Body of pancreas (tissue), 4 donors: ENCODE measurements at regions not wholly inside any gene's neighbourhood (a gene's known extent, or its start where the extent isn't known, plus 50 kb on each side); places are given as distances from the start of the nearest gene placed in this dataset.

Source experiments
- ATAC-seq: fragments of 150-250 bp; one replicate; pipeline ENCODE4 v1.9.1; 2016
- DNase-seq, 4 donors: peaks; one replicate each; pipeline ENCODE4 v3.0.0-alpha.2; 2019
- H3K27ac ChIP-seq, 4 donors: fragments of 200-600 bp; sonication (generic); 1 replicate in 3 of 4; 2 replicates in 1 of 4; pipeline versions ENCODE4 v1.5.1 to v1.6.1; 2016 to 2019; ENCODE audit warnings: mild to moderate bottlenecking in 1 of 4, mixed read lengths in 1 of 4, moderate library complexity in 1 of 4
- H3K27me3 ChIP-seq, 2 donors: fragments of 200-600 bp; sonication (generic); one replicate each; pipeline ENCODE4 v1.6.0; 2016; ENCODE audit warnings: mild to moderate bottlenecking in 1 of 2
- H3K36me3 ChIP-seq, 2 donors: fragments of 200-600 bp; sonication (generic); replicated peaks in 1 of 2; 2 replicates each; pipeline ENCODE4 v1.5.1; 2016; ENCODE audit warnings: low read depth in 2 of 2; ENCODE audit not compliant: insufficient read depth in 1 of 2
- H3K4me1 ChIP-seq: fragments of 200-600 bp; sonication (generic); one replicate; pipeline ENCODE4 v1.6.0; 2016
- H3K4me3 ChIP-seq, 2 donors: fragments of 200-600 bp; sonication (generic); 1 replicate in 1 of 2; 2 replicates in 1 of 2; pipeline ENCODE4 v1.5.1; 2016 to 2019
- H3K9me3 ChIP-seq, 3 donors: fragments of 200-600 bp; sonication (generic); 1 replicate in 2 of 3; 2 replicates in 1 of 3; pipeline ENCODE4 v1.5.1; 2016
- CTCF ChIP-seq, 7 experiments: fragments of 450-650 bp in 4 of 7; fragments of 200-600 bp in 3 of 7; sonication (generic) in 3 of 7; IDR thresholded peaks; one replicate each; pipeline ENCODE4 v1.5.1; 2016 to 2019; ENCODE audit warnings: antibody characterized with exemption in 7 of 7
- POLR2A ChIP-seq, 3 donors: fragments of 450-650 bp; IDR thresholded peaks; one replicate each; pipeline ENCODE4 v1.6.1; 2016; ENCODE audit warnings: antibody characterized with exemption in 3 of 3, mild to moderate bottlenecking in 2 of 3
- WGBS, 2 donors: methylation state at CpG; one replicate each; pipeline ENCODE4 v1.1.5; 2017; 5-methylcytosine and 5-hydroxymethylcytosine counted together
- intact Hi-C: fragments of 100-400 bp; cut with DNase I; formaldehyde crosslinking; loops from one replicate; pipeline ENCODE4 v1.15.1; 2023

GRCh38 chr6:137776256-137776655 is 90.8 kb upstream of the TNFAIP3 start:
- intact Hi-C loops: no loop called here
- H3K4me1 ChIP-seq: no peaks in the 10 kb centered on the region
- H3K27me3 ChIP-seq: no peaks in the 10 kb centered on the region
- no peak overlapping the region for H3K27ac ChIP-seq
- no peaks in the 10 kb centered on the region for H3K9me3 ChIP-seq
- no peak for ATAC-seq
- no peak for DNase-seq
- WGBS, 2 donors: 85 to 89% methylated on average over 9 of the region's 9 CpGs
- no peaks in the 10 kb centered on the region for H3K36me3 ChIP-seq
- TF ChIP-seq CTCF (IDR thresholded peaks at IDR 0.05) (no peak), POLR2A (IDR thresholded peaks at IDR 0.05) (no peak)
- H3K4me3 ChIP-seq: no peak overlapping the region

- no peak overlapping the region for H3K4me3 ChIP-seq
- intact Hi-C loops: no loop called here
- H3K27ac ChIP-seq: no peak overlapping the region
- ATAC-seq (no peak), DNase-seq (no peak)
- H3K27me3 ChIP-seq: no peaks in the 10 kb centered on the region
- WGBS, 2 donors: 42 to 44% methylated on average over 15 of the region's 15 CpGs
- H3K36me3 ChIP-seq: no peaks in the 10 kb centered on the region
- TF ChIP-seq CTCF (IDR thresholded peaks at IDR 0.05): no peak
- no peak for TF ChIP-seq POLR2A (IDR thresholded peaks at IDR 0.05)
- H3K4me1 ChIP-seq: no peaks in the 10 kb centered on the region
- H3K9me3 ChIP-seq: no peaks in the 10 kb centered on the region
Measured at GRCh38 chr6:137776786-137777686, 90.0 kb upstream of the TNFAIP3 start.

GRCh38 chr6:137777687-137778075 is 89.4 kb upstream of the TNFAIP3 start:
- H3K9me3 ChIP-seq: no peaks in the 10 kb centered on the region
- H3K4me1 ChIP-seq: no peaks in the 10 kb centered on the region
- TF ChIP-seq CTCF (IDR thresholded peaks at IDR 0.05) (no peak), POLR2A (IDR thresholded peaks at IDR 0.05) (no peak)
- intact Hi-C loops: no loop called here
- H3K4me3 ChIP-seq: no peak overlapping the region
- H3K27me3 ChIP-seq: no peaks in the 10 kb centered on the region
- no peak overlapping the region for H3K27ac ChIP-seq
- no peaks in the 10 kb centered on the region for H3K36me3 ChIP-seq
- no peak for ATAC-seq
- no peak for DNase-seq
- WGBS, 2 donors: 80 to 82% methylated on average over 1 of the region's 1 CpG

- 91 to 99% methylated on average over 3 of the region's 3 CpGs for WGBS, 2 donors
- Histone ChIP-seq H3K27me3 (no peaks in the 10 kb centered on the region), H3K9me3 (no peaks in the 10 kb centered on the region), H3K4me3 (no peak overlapping the region), H3K36me3 (no peaks in the 10 kb centered on the region), H3K4me1 (no peaks in the 10 kb centered on the region), H3K27ac (no peak overlapping the region)
- intact Hi-C loops: no loop called here
- TF ChIP-seq CTCF (IDR thresholded peaks at IDR 0.05) (no peak), POLR2A (IDR thresholded peaks at IDR 0.05) (no peak)
- ATAC-seq: no peak
- no peak for DNase-seq
Measured at GRCh38 chr6:137779982-137780381, 87.1 kb upstream of the TNFAIP3 start.
